Lower leg skin (tissue), 4 donors: ENCODE measurements at regions not wholly inside any gene's neighbourhood (a gene's known extent, or its start where the extent isn't known, plus 50 kb on each side); places are given as distances from the start of the nearest gene placed in this dataset.

Source experiments
- DNase-seq, 2 donors: peaks; one replicate each; pipeline ENCODE4 v3.0.0-alpha.2; 2019; ENCODE audit warnings: low spot score in 2 of 2
- H3K4me3 ChIP-seq: fragments of 200-600 bp; sonication (generic); 2 replicates; pipeline ENCODE4 v1.5.1; 2017; ENCODE audit warnings: mild to moderate bottlenecking, low read depth; ENCODE audit not compliant: poor library complexity, severe bottlenecking
- POLR2A ChIP-seq, 2 donors: fragments of 450-650 bp; IDR thresholded peaks; one replicate each; pipeline ENCODE4 v1.6.1; 2016 to 2017; ENCODE audit warnings: antibody characterized with exemption in 2 of 2, mild to moderate bottlenecking in 1 of 2, moderate library complexity in 1 of 2
- WGBS, 2 donors: methylation state at CpG; one replicate each; pipeline ENCODE4 v1.1.5; 2018; 5-methylcytosine and 5-hydroxymethylcytosine counted together
- intact Hi-C: fragments of 100-400 bp; cut with DNase I; formaldehyde crosslinking; loops from one replicate; pipeline ENCODE4 v1.15.0; 2023; ENCODE audit warnings: low total_unique reads
- TF ChIP-seq, protein P1 (sequence below), 3 donors: fragments of 450-650 bp; IDR thresholded peaks; one replicate each; pipeline ENCODE4 v1.5.1; 2016; ENCODE audit warnings: antibody characterized with exemption in 3 of 3, mild to moderate bottlenecking in 3 of 3, moderate library complexity in 2 of 3

DNA sequence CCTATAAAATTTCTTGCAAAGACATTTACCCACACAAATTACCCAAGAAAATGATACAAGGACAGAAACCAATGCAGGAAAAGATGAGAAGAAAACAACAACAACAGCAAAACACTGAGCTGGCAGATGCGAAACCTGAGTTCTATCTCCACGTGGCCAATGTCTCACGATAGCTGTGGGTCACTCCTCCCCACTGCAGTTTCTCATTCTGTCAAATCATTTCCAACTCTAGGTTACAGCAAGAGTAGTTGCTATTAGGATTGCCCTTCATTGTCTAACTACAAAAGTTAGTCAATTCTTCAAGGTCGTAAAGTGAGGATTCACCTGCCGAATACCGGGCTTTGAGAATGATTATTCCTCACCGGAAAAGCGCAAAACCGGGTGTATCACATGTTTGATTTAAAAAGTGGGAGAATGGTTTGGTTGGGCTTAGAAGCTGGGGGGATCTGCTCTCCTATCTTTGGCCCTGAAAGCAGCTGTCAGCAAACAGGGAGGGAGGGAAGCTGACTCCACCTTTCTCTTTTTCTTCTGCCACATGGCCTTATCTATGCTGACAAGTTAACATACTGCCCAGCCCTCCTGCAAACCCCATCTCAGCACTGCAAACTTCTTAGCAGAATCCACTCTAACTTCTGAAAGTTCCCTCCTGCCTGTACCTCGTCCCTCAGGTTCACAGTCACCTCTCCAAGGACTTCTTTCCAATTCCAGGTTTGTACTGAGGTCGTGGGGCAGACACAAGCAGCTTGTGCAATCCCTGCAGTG is 473.0 kb downstream of the SOX11 start:
- WGBS, 2 donors: 65 to 74% methylated on average over 11 of the region's 11 CpGs
- intact Hi-C loops: no loop called here
- no peak for TF ChIP-seq POLR2A (IDR thresholded peaks at IDR 0.05)
- TF ChIP-seq, protein P1, sequence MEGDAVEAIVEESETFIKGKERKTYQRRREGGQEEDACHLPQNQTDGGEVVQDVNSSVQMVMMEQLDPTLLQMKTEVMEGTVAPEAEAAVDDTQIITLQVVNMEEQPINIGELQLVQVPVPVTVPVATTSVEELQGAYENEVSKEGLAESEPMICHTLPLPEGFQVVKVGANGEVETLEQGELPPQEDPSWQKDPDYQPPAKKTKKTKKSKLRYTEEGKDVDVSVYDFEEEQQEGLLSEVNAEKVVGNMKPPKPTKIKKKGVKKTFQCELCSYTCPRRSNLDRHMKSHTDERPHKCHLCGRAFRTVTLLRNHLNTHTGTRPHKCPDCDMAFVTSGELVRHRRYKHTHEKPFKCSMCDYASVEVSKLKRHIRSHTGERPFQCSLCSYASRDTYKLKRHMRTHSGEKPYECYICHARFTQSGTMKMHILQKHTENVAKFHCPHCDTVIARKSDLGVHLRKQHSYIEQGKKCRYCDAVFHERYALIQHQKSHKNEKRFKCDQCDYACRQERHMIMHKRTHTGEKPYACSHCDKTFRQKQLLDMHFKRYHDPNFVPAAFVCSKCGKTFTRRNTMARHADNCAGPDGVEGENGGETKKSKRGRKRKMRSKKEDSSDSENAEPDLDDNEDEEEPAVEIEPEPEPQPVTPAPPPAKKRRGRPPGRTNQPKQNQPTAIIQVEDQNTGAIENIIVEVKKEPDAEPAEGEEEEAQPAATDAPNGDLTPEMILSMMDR (IDR thresholded peaks at IDR 0.05): no peak
- no peak for DNase-seq
- H3K4me3 ChIP-seq: no peak overlapping the region

DNA sequence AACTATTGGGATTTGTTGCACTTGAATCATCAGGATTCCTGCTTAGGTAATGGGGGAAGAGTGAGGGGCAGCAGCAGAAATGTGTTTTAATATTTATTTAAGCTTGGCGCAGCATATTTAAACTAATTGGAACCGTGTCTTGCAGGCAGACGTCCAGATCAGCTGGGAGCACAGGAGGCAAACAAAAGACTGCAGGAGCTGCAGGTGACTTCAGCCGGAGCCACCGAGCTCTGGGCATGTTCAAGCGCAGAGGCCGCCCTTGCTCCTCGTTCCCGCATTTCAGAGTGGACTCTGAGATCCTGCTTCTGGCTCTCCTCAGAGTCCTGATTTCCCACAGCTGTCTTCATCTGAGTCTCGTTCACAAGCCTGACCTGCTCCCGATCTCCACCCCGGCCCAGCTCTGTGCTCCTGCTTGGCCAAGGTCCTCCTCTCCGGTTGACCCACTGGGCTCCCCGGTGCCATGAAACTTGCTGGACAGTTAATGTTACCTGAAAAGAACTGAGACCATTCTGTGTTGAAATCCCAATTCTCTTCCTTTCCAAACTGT is 475.5 kb downstream of the SOX11 start:
- no peak for DNase-seq
- no peak overlapping the region for H3K4me3 ChIP-seq
- intact Hi-C loops: no loop called here
- WGBS, 2 donors: 57 to 72% methylated on average over 14 of the region's 14 CpGs
- TF ChIP-seq, protein P1 (IDR thresholded peaks at IDR 0.05): no peak

DNA sequence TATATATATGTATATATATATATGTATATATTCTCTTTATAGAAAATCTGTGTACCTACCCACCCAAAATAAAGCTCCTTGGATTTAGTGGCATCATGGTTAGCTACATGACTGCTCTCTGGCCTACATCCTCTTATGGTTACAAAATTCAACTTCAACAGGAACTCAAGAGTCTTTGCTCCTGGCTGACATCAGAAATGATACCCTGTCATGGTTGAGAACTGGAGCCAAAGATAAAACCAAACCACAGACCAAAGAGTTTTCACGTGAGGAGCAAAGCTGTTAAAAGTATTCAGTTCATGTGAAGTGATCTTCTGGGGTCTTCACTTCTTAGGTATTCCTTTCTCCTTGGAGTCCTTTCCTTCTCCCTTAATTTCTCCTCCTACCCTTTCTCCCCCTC is 476.3 kb downstream of the SOX11 start:
- TF ChIP-seq, protein P1 (IDR thresholded peaks at IDR 0.05): no peak
- no peak for TF ChIP-seq POLR2A (IDR thresholded peaks at IDR 0.05)
- no peak overlapping the region for H3K4me3 ChIP-seq
- DNase-seq: no peak
- intact Hi-C loops: no loop called here
- 64 to 66% methylated on average over 1 of the region's 1 CpG for WGBS, 2 donors

DNA sequence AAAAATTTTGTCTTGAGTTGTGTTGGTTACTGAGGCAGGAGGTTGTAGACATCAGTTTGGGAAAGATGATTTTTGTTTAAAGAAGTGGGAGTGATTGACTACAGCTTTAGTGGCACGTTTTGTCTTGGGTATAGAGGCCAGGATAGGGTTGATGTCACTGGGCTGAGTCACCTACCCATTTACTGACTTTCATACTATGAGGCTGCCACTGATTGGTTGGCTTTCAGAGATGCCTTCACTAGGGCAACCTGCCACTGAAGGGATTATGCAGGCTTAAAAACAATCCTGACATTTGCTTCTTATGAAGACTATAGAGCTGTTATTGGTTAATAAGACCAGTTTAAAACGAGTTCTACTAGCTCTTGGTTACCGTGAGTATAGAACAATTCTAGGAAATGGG is 479.1 kb downstream of the SOX11 start:
- H3K4me3 ChIP-seq: no peak overlapping the region
- 65 to 67% methylated on average over 3 of the region's 3 CpGs for WGBS, 2 donors
- TF ChIP-seq POLR2A (IDR thresholded peaks at IDR 0.05): no peak
- DNase-seq: no peak
- intact Hi-C loops: no loop called here

DNA sequence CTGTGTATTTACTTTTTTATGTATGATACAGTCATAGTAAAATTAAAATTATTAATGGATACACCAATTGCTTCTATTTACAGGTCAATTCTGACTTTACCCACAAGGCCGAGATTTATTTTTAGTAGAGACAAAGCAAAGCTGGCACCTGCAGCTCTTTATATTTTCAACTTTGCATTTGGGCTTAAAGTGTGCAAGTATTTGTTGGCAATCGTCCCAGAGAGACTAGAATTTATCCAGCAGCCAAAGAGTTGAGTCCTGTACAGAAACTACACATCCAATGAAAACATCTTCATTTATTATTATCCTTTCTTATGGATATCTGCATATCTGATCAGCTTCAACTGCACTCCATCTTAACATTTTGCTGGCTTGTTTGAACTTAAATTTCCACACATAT is 485.6 kb downstream of the SOX11 start:
- TF ChIP-seq POLR2A (IDR thresholded peaks at IDR 0.05): no peak
- TF ChIP-seq, protein P1 (IDR thresholded peaks at IDR 0.05): no peak
- intact Hi-C loops: no loop called here
- H3K4me3 ChIP-seq: no peak overlapping the region
- whole genome bisulfite sequencing, 2 donors: 40 to 41% methylated on average over 2 of the region's 2 CpGs
- no peak for DNase-seq

DNA sequence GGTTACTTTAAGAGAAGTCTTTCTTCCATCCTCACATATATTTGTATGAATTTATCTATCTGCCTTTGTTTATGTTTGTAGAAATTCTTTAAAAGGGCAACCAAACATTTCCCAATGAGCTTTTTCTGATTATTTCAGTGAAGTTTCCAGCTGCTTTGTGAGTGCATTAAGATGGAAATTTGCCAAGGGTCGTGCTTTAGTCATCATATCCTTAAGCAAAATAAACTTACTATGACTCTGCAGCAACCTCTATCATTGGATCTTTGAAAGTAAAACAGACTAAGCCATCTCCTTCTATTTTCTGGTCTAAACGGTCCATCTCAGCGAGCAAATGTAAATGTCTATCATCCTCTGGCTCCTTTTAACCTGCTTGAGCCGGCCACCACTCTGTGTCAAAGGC is 489.3 kb downstream of the SOX11 start:
- intact Hi-C loops: no loop called here
- H3K4me3 ChIP-seq: no peak overlapping the region
- TF ChIP-seq POLR2A (IDR thresholded peaks at IDR 0.05): no peak
- TF ChIP-seq, protein P1 (IDR thresholded peaks at IDR 0.05): no peak
- WGBS, 2 donors: 29 to 36% methylated on average over 4 of the region's 4 CpGs
- DNase-seq: no peak
